C1 segment of cervical spinal cord (tissue), 14 donors: ENCODE measurements at regions not wholly inside any gene's neighbourhood (a gene's known extent, or its start where the extent isn't known, plus 50 kb on each side); places are given as distances from the start of the nearest gene placed in this dataset.

ENCODE experiments used
- DNase-seq, 14 donors: peaks; one replicate each; lab custom pipeline; 2025; lab: John Stamatoyannopoulos, UW

GRCh38 chr12:16716928-16717327 lies 111.0 kb upstream of the LMO3 start:
- no peak for DNase-seq

DNA sequence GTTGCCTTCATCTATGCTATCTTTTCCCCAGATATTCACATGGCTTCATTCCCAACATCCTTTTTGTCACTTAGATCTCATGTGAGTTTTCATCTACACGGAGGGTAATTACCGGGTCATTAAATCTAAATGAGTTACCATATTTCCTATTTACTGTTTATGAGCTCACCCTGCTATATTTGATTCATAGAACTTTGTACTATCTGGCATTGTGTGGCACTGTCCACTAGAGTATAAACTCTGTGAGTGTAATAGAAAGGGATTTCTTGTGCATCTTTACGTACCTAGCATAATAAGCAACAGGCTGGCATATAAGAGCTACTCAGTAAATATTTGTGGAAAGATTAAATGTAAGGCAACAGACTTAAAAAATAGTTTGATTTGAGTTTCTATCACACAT lies 86.1 kb upstream of the LMO3 start:
- DNase-seq: no peak

GRCh38 chr12:16691624-16692023 lies 85.7 kb upstream of the LMO3 start:
- DNase-seq: no peak

DNA sequence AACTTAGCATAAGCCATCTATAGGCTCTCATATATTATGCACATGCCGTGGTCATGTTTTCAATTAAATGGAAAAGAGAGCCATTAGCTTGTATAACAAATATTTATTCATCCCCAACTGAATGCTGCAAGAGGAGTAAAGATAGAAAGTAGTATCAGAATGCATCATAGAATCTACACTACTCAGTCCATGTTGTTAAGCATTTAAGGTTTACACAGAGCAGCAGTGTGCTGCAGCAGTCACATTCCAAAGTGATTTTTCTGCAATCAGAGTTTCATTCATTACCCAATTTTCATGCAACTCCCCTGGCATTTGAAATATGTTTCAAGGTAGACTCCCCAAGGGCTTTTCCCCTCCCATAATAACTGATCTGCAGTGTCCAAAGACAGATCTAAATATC lies 82.2 kb upstream of the LMO3 start:
- no peak for DNase-seq

DNA sequence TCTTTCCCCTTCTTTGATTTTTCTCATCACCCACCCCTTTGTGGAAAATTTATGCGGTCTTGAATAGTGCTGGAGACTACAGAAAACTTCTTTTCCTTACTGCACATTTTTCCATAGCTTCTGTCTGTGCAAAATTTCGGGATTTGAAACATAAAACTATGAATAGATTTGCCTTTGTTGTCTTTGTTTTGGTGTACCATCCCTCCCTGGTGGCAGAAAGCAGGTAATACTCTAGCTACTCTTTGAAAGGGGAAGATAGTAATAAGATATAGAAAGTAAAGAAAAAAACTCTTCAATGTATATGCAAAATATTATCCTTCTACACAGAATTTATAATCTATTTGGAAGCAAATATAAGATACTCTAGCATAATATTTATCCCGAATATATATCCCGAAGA lies 79.1 kb upstream of the LMO3 start:
- no peak for DNase-seq

DNA sequence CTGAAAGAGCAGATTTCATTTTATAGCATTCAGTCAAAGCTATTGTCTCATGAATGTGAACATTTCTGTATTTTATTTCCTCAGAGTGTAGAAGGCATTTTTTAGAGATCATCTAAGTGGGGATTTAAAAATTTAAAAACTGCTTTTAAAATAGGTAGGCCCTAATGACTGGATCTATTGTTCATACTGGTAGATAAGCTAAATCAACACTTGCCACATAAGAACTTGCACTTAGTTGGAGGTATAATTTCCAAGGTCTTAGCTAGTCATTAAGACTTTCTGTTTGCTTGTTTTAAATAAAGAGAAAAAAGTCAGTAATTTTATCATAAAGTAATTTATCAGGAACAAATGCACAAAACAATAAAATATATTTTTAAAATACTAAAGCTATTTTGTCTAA lies 75.2 kb upstream of the LMO3 start:
- no peak for DNase-seq

DNA sequence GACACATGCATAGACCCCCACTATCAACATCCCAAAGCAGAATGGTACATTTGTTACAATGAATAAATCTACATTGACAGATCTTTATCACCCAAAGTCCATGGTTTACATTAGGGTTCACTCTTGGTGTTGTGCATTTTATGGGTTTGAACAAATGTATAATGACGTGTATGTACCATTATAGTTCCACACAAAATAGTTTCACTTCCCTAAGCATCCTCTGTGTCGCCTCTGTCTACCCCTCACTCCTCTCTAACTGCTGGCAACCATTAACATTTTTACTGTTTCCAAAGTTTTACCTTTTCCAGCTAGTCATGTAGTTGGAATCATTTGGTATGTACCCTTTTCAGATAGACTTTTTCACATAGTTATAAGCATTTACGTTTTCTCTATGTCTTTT lies 69.5 kb upstream of the LMO3 start:
- no peak for DNase-seq

- no peak for DNase-seq
Measured at GRCh38 chr12:16674885-16675284, 68.9 kb upstream of the LMO3 start.

- DNase-seq: no peak
Measured at GRCh38 chr12:16670456-16671050, 64.6 kb upstream of the LMO3 start.

- DNase-seq: no peak
Measured at GRCh38 chr12:16669756-16670155, 63.8 kb upstream of the LMO3 start.

DNA sequence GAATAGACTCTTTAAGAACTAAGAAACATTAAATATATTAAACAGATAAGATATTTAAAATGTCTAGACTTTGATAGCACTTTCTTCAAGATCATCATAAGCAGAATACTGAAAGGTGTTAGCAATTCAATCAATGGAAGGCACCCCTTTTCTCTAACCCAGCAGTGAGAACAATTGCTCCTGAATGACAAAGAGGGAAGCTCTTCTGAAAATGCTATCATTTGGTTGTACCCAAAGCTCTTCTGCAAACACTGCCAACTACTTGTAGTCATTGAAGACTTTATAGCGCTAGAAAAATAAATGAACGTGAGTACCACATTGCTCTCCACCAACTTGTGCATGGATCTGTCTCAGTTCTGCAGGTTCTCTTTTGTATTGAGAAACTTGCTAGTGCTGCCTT lies 62.2 kb upstream of the LMO3 start:
- no peak for DNase-seq

GRCh38 chr12:16658699-16659098 lies 52.7 kb upstream of the LMO3 start:
- DNase-seq: no peak
